IPS-15b (cell line): ENCODE measurements at regions not wholly inside any gene's neighbourhood (a gene's known extent, or its start where the extent isn't known, plus 50 kb on each side); places are given as distances from the start of the nearest gene placed in this dataset.

Experiments used
- H3K27me3 ChIP-seq: one replicate; pipeline ENCODE4 v1.6.1; 2013; ENCODE audit warnings: low read length; ENCODE audit not compliant: control insufficient read depth, insufficient read depth
- H3K36me3 ChIP-seq: one replicate; pipeline ENCODE4 v1.6.1; 2013; ENCODE audit warnings: low read length; ENCODE audit not compliant: control insufficient read depth, insufficient read depth
- H3K4me1 ChIP-seq: one replicate; pipeline ENCODE4 v1.6.1; 2013; ENCODE audit warnings: mild to moderate bottlenecking, low read length; ENCODE audit not compliant: control insufficient read depth, insufficient read depth
- H3K4me3 ChIP-seq: one replicate; pipeline ENCODE4 v1.5.1; 2013; ENCODE audit warnings: low read depth, low read length
- H3K9ac ChIP-seq: one replicate; pipeline ENCODE4 v1.6.1; 2013; ENCODE audit warnings: low read depth, mild to moderate bottlenecking, low read length
- H3K9me3 ChIP-seq: one replicate; pipeline ENCODE4 v1.6.1; 2013; ENCODE audit warnings: mild to moderate bottlenecking, low read length; ENCODE audit not compliant: control insufficient read depth, insufficient read depth

GRCh38 chr22:48781391-48781790, 1046.3 kb downstream of the BRD1 start:
- H3K4me1 ChIP-seq: peaks cover 3% of the 10 kb centered on the region
- no peak overlapping the region for H3K4me3 ChIP-seq
- no peak overlapping the region for H3K9ac ChIP-seq
- no peaks in the 10 kb centered on the region for H3K27me3 ChIP-seq
- peaks cover 2% of the 10 kb centered on the region for H3K9me3 ChIP-seq
- H3K36me3 ChIP-seq: no peaks in the 10 kb centered on the region

- no peak overlapping the region for H3K4me3 ChIP-seq
- peaks cover 5% of the 10 kb centered on the region for H3K9me3 ChIP-seq
- H3K9ac ChIP-seq: no peak overlapping the region
- no peaks in the 10 kb centered on the region for H3K36me3 ChIP-seq
- peaks cover 3% of the 10 kb centered on the region for H3K4me1 ChIP-seq
- no peaks in the 10 kb centered on the region for H3K27me3 ChIP-seq
Measured at GRCh38 chr22:48780597-48781277, 1046.9 kb downstream of the BRD1 start.

DNA sequence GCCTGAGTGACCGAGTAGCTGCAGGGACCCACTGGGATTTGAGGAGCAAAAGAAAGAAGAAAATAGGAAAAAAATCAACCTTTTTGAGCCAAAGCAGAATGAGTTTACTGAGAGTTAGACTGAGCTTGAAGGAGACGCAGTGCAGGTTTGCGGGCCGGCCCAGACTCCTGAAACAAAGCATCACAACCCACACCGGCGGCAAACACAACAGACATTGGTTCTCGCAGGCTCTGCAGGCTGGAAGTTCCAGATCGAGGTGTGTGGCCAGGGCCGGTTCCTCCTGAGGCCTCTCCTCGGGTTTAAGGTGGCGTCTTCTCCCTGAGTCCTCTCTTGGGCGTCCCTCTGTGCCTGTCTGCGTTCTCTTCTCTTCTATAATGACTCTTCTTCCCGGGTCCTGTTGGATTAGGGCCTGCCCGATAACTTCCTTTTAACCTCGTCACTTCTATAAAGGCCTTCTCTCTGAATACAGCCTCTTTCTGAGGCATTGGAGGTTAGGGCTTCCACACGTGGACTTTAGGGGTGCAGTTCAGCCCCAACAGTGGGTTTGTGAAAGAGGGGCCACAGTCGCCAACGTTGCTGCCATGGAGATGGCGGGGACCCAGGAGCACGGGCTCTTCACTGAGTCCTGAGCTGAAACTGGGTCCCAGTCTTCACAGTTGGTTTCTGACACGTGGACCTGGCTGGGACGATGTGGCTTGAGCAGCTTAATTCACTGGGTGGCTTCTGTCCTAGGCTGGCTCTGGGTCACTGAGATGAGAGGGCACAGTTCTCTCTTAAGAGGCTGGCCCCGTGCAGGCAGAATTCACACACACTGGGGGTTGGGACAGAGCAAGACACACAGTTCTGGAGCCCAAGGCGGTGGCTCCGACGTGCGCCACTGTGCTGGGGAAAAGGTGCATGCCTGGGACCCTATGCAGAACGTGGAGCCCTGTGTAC, 1047.7 kb downstream of the BRD1 start:
- H3K9ac ChIP-seq: no peak overlapping the region
- no peak overlapping the region for H3K4me3 ChIP-seq
- no peaks in the 10 kb centered on the region for H3K27me3 ChIP-seq

DNA sequence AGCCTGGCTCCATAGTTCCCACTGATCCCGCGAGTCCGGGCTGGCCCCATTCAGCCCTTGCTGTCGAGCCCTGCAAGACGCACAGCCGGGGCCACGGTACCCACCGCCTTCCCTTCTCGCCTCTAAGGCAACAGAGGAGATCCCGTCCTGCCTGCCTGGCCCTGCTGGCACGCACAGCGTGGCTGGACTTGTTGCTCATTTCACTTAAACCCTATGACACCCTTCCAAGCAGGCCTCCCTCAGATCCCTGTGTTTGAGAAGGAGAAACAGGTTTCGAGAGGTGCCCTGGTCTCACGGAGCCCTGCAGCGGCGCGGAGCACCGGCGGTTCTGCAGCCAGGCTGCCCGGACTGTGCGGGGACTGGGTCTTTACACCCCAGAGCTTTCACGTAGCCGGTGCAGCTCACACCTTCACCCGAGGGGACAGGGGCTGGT, 1048.4 kb downstream of the BRD1 start:
- Histone ChIP-seq H3K9ac (no peak overlapping the region), H3K9me3 (peaks cover 3% of the 10 kb centered on the region), H3K27me3 (no peaks in the 10 kb centered on the region)

More for the DNA sequence above, 1047.7 kb downstream of the BRD1 start:
- Histone ChIP-seq H3K9me3 (peaks cover 5% of the 10 kb centered on the region), H3K36me3 (no peaks in the 10 kb centered on the region), H3K4me1 (peaks cover 3% of the 10 kb centered on the region)

GRCh38 chr22:48778308-48779195, 1049.1 kb downstream of the BRD1 start:
- H3K9me3 ChIP-seq: peaks cover 3% of the 10 kb centered on the region
- no peaks in the 10 kb centered on the region for H3K27me3 ChIP-seq
- no peak overlapping the region for H3K9ac ChIP-seq
- no peaks in the 10 kb centered on the region for H3K36me3 ChIP-seq
- H3K4me3 ChIP-seq: no peak overlapping the region
- peaks cover 3% of the 10 kb centered on the region for H3K4me1 ChIP-seq

More for the DNA sequence above, 1048.4 kb downstream of the BRD1 start:
- Histone ChIP-seq H3K36me3 (no peaks in the 10 kb centered on the region), H3K4me1 (peaks cover 3% of the 10 kb centered on the region), H3K4me3 (no peak overlapping the region)

DNA sequence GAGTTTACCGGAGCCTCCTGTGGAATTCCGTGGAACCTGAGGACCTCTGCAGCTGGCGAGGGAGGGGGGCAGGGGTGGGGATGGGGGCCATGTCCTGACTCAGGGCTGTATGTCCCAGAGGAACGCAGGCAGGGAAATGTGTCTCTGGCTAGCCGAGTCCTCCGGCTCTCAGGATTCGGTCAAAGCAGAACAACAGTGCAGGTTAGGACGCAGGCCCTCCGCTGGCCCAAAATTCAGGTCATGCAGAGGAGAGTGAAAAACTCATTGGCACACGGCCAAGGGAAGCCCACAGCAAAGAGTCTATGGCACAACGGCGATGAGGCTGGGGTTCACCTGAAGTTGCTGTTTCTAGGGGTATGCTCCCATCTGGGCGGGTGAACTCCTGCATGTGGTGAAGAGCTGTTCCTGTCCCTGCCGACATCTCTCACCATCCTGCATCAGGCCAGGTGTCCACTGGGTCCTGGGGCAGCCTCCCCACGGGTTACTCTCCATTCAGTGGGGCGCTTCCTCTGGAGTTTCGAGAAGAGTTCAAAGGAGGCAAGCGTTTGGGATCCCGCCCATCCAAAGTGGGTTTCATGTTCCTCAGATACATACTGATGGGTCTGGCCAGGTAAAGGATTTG, 1055.3 kb downstream of the BRD1 start:
- Histone ChIP-seq H3K9ac (no peak overlapping the region), H3K36me3 (no peaks in the 10 kb centered on the region), H3K4me1 (no peaks in the 10 kb centered on the region), H3K4me3 (no peak overlapping the region), H3K9me3 (peaks cover 3% of the 10 kb centered on the region), H3K27me3 (no peaks in the 10 kb centered on the region)

DNA sequence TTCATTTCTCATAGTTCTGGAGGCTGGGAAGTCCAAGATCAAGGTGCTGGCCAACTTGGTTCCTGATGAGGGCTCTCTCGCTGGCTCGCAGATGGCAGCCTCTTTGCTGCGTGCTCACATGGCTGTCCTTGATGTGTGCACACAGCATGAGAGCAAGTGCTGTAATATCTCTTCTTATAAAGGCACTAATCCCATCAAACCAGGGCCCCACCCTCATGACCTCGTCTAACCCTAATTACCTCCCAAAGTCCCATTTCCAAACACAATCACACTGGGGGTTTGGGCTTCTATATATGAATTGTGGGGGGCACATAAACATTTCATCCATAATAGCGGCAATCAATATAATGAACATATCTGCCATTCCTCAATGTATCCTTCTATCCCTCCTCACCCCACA, 1062.1 kb downstream of the BRD1 start:
- no peaks in the 10 kb centered on the region for H3K27me3 ChIP-seq
- H3K4me1 ChIP-seq: no peaks in the 10 kb centered on the region
- no peaks in the 10 kb centered on the region for H3K9me3 ChIP-seq
- H3K36me3 ChIP-seq: no peaks in the 10 kb centered on the region
- no peak overlapping the region for H3K4me3 ChIP-seq
- H3K9ac ChIP-seq: no peak overlapping the region

DNA sequence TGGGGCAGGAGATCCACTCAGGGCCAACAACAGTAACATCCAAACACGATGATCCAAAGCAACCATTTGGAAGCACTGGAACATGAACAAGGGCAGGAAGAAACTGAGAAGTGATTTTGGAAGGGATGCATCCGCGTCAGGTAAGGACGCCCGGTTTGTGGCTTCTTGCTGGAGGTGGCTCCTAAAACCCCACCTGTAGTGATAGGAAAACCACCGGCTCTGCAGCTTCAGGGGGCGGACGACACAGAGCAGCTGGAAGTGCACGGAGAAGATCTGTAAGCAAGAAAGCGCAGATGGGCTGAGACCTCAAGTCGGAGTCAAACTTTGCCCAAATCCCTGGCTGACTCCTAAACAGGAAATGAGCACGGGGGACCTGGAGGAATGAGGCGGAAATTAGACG, 1066.1 kb downstream of the BRD1 start:
- Histone ChIP-seq H3K4me3 (no peak overlapping the region), H3K4me1 (no peaks in the 10 kb centered on the region), H3K27me3 (no peaks in the 10 kb centered on the region), H3K9ac (no peak overlapping the region), H3K9me3 (no peaks in the 10 kb centered on the region), H3K36me3 (no peaks in the 10 kb centered on the region)

DNA sequence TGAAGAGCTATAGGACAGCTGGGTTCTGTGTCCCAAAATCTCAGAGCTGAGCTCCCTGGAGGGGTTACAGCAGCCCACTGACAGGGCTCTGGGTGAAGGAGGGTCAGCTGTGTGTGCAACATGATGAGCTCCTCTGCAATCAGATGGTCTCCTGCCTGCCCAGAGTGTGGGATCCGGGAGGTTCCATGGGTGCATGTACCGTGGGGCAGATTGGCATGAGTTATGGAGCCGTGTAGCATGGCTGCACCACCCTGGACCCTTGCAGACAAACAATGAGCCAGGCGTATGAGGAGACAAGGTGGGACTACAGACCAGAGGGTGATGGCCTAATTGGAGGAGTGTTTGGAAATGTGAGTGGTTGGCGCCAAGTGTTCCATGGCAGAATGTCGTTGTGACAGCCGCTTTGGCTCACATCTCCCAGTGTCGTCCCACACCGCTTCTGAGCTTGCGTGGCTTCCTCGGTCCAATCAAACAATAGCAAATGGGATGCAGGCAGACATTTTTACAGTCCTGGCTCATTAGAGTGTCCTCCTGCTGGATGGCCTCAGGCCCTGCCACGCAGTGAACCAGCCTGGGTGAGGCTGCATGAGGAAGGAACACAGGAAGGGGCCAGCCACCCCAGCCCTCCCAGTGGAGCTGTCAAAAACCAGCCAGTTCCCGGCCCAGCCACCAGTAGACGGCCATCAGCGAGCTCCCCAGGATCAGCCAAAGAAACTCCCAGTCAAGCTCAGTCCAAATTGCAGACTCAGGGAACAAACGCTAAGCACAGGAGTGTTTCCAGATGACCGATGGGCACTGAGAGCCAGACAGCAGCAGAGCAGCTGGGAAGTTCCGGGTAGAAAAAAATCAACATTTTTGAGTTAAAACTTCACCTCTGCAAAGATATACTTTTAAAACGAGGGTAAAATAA, 1066.9 kb downstream of the BRD1 start:
- Histone ChIP-seq H3K36me3 (no peaks in the 10 kb centered on the region), H3K27me3 (no peaks in the 10 kb centered on the region), H3K9ac (no peak overlapping the region), H3K4me3 (no peak overlapping the region), H3K9me3 (no peaks in the 10 kb centered on the region), H3K4me1 (no peaks in the 10 kb centered on the region)
